Neuron (in vitro differentiated cells): ENCODE measurements at regions not wholly inside any gene's neighbourhood (a gene's known extent, or its start where the extent isn't known, plus 50 kb on each side); places are given as distances from the start of the nearest gene placed in this dataset.
"Not testable (repeated sequence)": the region's sequence is repeated elsewhere in the genome, so short reads cannot be mapped to it uniquely, and the experiment has no call there.

ENCODE experiments used
- H2AFZ ChIP-seq: one replicate; pipeline ENCODE4 v1.6.1; 2013; ENCODE audit warnings: low read depth, mild to moderate bottlenecking, inconsistent platforms, low read length, moderate library complexity
- H3K27me3 ChIP-seq: one replicate; pipeline ENCODE4 v1.6.1; 2013; ENCODE audit warnings: low read length; ENCODE audit not compliant: insufficient read depth
- H3K36me3 ChIP-seq: one replicate; pipeline ENCODE4 v1.6.1; 2013; ENCODE audit warnings: low read length; ENCODE audit not compliant: insufficient read depth
- H3K4me1 ChIP-seq: one replicate; pipeline ENCODE4 v1.6.1; 2013; ENCODE audit warnings: low read length; ENCODE audit not compliant: insufficient read depth
- H3K4me3 ChIP-seq: 2 replicates; pipeline ENCODE4 v1.5.1; 2013; ENCODE audit warnings: mild to moderate bottlenecking, low read length, moderate library complexity
- H3K9me3 ChIP-seq: one replicate; pipeline ENCODE4 v1.6.1; 2013; ENCODE audit warnings: low read length

DNA sequence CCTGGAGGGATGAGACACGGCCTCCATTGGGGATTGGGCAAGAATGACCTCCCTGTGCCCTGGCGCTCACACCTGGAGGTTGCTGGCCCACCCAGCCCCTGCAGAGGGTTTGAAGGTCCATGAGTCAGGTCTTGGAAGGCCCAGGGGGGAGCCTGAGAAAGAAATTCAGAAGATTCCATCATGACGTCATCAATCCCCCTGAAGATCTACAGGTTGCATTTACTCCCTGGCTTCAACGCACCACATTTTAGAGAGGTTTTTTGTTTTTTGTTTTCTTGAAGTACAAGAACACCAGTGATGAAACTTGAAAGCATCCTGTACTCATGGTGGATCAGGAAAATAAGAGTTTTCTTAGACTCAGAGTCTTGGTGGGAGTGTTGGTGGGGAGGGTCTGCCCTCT, 82.4 kb upstream of the SLC25A33 start:
- Histone ChIP-seq H3K36me3 (no peaks in the 10 kb centered on the region), H3K4me1 (no peaks in the 10 kb centered on the region), H2AFZ (no peak overlapping the region), H3K9me3 (no peaks in the 10 kb centered on the region), H3K4me3 (no peak overlapping the region), H3K27me3 (peaks cover 4% of the 10 kb centered on the region)

GRCh38 chr1:9459816-9460407, 79.4 kb upstream of the SLC25A33 start:
- no peaks in the 10 kb centered on the region for H3K36me3 ChIP-seq
- H3K4me1 ChIP-seq: no peaks in the 10 kb centered on the region
- H2AFZ ChIP-seq: no peak overlapping the region
- peaks cover 4% of the 10 kb centered on the region for H3K27me3 ChIP-seq
- no peaks in the 10 kb centered on the region for H3K9me3 ChIP-seq
- H3K4me3 ChIP-seq: no peak overlapping the region

GRCh38 chr1:9465640-9466039, 73.6 kb upstream of the SLC25A33 start:
- H3K9me3 ChIP-seq: no peaks in the 10 kb centered on the region
- H2AFZ ChIP-seq: no peak overlapping the region
- H3K4me1 ChIP-seq: no peaks in the 10 kb centered on the region
- H3K36me3 ChIP-seq: no peaks in the 10 kb centered on the region
- peaks cover 14% of the 10 kb centered on the region for H3K27me3 ChIP-seq
- no peak overlapping the region for H3K4me3 ChIP-seq

GRCh38 chr1:9466780-9467758, 72.2 kb upstream of the SLC25A33 start:
- no peak overlapping the region for H3K4me3 ChIP-seq
- no peak overlapping the region for H2AFZ ChIP-seq
- no peaks in the 10 kb centered on the region for H3K36me3 ChIP-seq
- no peaks in the 10 kb centered on the region for H3K4me1 ChIP-seq
- H3K9me3 ChIP-seq: no peaks in the 10 kb centered on the region
- peaks cover 22% of the 10 kb centered on the region for H3K27me3 ChIP-seq

- H3K9me3 ChIP-seq, H3K4me3 ChIP-seq, H3K36me3 ChIP-seq, H2AFZ ChIP-seq, H3K4me1 ChIP-seq: not testable (repeated sequence)
- H3K27me3 ChIP-seq: peaks cover 30% of the 10 kb centered on the region
These were observed 69.4 kb upstream of the SLC25A33 start for GRCh38 chr1:9469882-9470281.

DNA sequence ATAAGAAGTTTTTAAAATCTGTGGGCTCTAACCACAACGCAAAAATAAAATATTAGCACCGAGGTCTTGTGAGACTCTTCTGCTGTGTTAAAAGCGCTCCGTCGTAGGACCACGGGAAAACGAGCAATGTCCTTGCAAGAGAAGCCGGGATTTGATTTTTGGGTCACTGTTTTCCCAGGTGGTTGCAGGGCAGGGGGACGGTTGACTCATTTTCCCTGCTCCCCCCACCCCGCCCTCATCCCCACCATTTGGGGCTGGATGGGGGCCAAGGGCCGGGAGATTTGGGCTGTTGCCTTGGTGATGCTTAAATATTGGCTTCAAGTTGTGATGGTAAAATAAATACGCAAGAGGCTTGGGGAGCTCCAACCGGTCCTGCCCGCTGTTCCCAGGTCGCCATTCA, 67.6 kb upstream of the SLC25A33 start:
- Histone ChIP-seq H3K4me3 (no peak overlapping the region), H2AFZ (no peak overlapping the region), H3K27me3 (peaks cover 27% of the 10 kb centered on the region), H3K9me3 (no peaks in the 10 kb centered on the region), H3K4me1 (no peaks in the 10 kb centered on the region), H3K36me3 (no peaks in the 10 kb centered on the region)

DNA sequence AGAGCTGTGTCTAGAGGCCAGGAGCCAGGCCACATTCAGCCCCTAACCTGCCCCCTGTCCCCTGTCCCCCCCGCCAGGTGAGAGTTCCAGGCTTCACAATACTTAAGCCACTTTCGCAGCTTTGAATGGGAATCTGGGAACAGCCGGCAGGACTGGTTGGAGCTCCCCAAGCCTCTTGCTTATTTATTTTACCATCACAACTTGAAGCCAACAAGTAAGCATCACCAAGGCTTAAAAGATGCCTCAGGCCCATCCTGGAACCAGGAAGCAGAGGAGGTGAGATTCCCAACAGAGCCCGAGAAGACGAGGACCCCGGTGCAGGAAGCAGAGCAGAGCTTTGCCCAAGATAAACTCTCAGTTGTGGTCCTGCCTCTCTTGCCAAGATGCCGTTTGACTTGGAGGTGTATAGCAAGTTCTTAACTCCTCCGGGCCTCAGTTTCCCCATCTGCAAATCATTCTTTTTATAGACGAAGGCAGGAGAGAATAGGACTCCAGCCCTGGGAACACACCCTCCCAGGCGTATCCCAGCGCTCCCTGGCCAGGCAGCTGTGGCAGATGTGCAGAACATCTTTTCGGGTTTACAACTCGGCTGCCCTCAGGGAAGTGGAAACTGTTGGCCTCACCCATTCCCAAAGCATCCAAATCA, 66.8 kb upstream of the SLC25A33 start:
- Histone ChIP-seq H2AFZ (no peak overlapping the region), H3K4me3 (no peak overlapping the region), H3K36me3 (no peaks in the 10 kb centered on the region), H3K9me3 (no peaks in the 10 kb centered on the region), H3K4me1 (no peaks in the 10 kb centered on the region), H3K27me3 (peaks cover 23% of the 10 kb centered on the region)

- Histone ChIP-seq H2AFZ (no peak overlapping the region), H3K4me1 (no peaks in the 10 kb centered on the region), H3K9me3 (no peaks in the 10 kb centered on the region), H3K4me3 (no peak overlapping the region), H3K27me3 (peaks cover 19% of the 10 kb centered on the region), H3K36me3 (no peaks in the 10 kb centered on the region)
These were observed 66.0 kb upstream of the SLC25A33 start for GRCh38 chr1:9473032-9473807.

DNA sequence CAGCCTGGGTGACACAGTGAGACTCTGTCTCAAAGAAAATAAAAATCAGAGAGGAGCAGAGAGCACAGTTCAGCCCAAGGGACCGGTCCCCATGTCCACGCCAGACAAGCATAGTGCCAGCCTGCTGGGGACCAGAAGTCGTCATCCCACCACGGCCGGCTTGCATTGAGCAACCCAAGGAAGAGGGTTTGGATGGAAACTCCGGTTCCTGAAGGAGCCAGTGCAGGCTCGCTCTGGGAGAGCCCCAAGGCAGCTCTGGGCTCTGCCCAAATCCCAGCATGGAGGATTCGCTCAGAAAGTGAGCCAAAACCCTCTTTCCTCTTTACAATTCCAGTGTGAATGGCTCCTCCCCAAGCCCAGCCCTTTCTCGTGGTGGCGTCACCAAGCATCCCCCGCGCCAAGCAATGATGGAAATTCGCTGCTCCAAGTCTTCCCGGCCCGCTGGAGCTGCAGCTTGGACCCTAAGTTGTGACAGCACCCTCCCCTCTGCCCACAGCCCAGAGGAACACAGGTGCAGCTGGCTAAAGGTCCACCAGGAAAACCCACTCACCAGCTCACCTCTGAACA, 64.1 kb upstream of the SLC25A33 start:
- no peak overlapping the region for H3K4me3 ChIP-seq
- H3K9me3 ChIP-seq: no peaks in the 10 kb centered on the region
- peaks cover 16% of the 10 kb centered on the region for H3K27me3 ChIP-seq
- H3K4me1 ChIP-seq: no peaks in the 10 kb centered on the region
- H3K36me3 ChIP-seq: no peaks in the 10 kb centered on the region
- H2AFZ ChIP-seq: no peak overlapping the region

DNA sequence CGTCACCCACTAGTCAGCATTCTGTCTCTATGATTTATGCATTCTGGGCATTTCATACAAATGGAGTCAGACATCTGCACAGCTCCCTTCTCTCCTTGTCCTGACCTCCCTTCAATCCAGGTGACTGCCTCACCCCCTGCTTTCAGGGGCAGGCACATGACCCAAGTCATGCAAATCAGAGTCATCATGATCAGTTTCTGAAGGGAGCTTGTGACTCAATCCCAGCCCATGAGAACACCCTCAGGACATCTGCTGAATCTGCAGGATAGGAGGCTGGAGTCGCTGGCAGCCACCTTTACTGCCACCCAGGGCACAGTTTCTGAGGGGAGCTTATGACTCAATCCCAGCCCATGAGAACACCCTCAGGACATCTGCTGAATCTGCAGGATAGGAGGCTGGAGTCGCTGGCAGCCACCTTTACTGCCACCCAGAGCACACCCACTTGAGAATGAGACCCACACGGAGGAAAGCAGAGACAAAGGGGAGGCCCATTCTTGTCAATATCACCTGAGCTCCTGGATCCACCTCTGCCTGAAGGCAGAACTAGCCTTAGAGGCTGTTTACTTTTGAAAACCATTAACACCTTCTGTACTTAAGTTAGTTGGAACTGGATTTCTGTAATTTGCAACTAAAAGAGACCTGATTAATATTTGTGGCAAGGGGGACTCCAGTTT, 62.3 kb upstream of the SLC25A33 start:
- Histone ChIP-seq H3K36me3 (no peaks in the 10 kb centered on the region), H3K27me3 (peaks cover 8% of the 10 kb centered on the region), H2AFZ (no peak overlapping the region), H3K4me1 (no peaks in the 10 kb centered on the region), H3K4me3 (no peak overlapping the region), H3K9me3 (no peaks in the 10 kb centered on the region)

DNA sequence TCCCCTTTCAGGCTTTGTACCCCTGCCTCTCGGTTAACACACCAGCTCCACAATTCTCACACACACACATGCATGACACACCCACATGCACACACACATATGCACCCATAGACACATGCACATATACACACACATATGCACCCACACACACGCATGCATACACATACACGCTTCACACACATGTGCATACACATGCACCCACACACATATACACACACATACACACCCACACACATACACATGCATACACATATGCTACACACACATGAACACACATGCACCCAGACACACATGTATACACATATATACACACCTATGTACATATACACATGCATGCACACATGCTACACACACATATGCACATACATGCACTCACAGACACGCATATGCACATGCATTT, 61.7 kb upstream of the SLC25A33 start:
- H3K4me1 ChIP-seq: no peaks in the 10 kb centered on the region
- no peaks in the 10 kb centered on the region for H3K36me3 ChIP-seq
- peaks cover 8% of the 10 kb centered on the region for H3K27me3 ChIP-seq
- no peak overlapping the region for H2AFZ ChIP-seq
- H3K4me3 ChIP-seq: no peak overlapping the region
- no peaks in the 10 kb centered on the region for H3K9me3 ChIP-seq

DNA sequence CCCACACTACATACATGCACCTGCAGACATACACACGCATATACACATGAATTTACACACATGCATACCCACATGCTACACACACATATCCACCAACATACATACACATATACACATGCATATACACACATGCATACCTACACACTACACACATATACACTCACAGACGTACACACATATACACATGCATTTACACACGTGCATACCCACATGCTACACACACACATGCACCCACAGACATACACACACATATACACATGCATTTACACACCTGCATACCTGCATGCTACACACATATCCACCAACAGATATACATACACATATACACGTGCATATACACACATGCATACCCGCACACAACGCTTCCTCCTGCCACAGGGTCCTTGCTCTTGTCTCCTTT, 61.2 kb upstream of the SLC25A33 start:
- Histone ChIP-seq H3K4me3 (no peak overlapping the region), H2AFZ (no peak overlapping the region), H3K27me3 (peaks cover 8% of the 10 kb centered on the region), H3K4me1 (no peaks in the 10 kb centered on the region), H3K9me3 (no peaks in the 10 kb centered on the region), H3K36me3 (no peaks in the 10 kb centered on the region)
